Esophagus squamous epithelium (tissue), 5 donors: ENCODE measurements at regions not wholly inside any gene's neighbourhood (a gene's known extent, or its start where the extent isn't known, plus 50 kb on each side); places are given as distances from the start of the nearest gene placed in this dataset.

Experiments
- DNase-seq: peaks from one replicate; lab custom pipeline; 2025; lab: John Stamatoyannopoulos, UW
- H3K27ac ChIP-seq, 4 donors: fragments of 200-600 bp; sonication (generic); one replicate each; pipeline ENCODE4 v1.5.1; 2016 to 2019; ENCODE audit warnings: mild to moderate bottlenecking in 1 of 4
- H3K27me3 ChIP-seq, 4 donors: fragments of 200-600 bp; sonication (generic); 1 replicate in 3 of 4; 2 replicates in 1 of 4; pipeline versions ENCODE4 v1.5.1 to v1.6.0; 2017 to 2021; ENCODE audit warnings: antibody characterized with exemption in 1 of 4
- H3K36me3 ChIP-seq, 3 donors: fragments of 200-600 bp; sonication (generic); one replicate each; pipeline ENCODE4 v1.5.1; 2016 to 2019
- H3K4me1 ChIP-seq, 3 donors: fragments of 200-600 bp; sonication (generic); one replicate each; pipeline ENCODE4 v1.5.1; 2017 to 2019
- H3K4me3 ChIP-seq, 4 donors: fragments of 200-600 bp; sonication (generic); 1 replicate in 3 of 4; 2 replicates in 1 of 4; pipeline ENCODE4 v1.5.1; 2016 to 2019; ENCODE audit warnings: mild to moderate bottlenecking in 2 of 4, moderate library complexity in 1 of 4
- H3K9me3 ChIP-seq, 3 donors: fragments of 200-600 bp; sonication (generic); one replicate each; pipeline ENCODE4 v1.5.1; 2016 to 2019
- POLR2A ChIP-seq, 4 donors: fragments of 450-650 bp; IDR thresholded peaks; one replicate each; pipeline ENCODE4 v1.6.1; 2017; ENCODE audit warnings: antibody characterized with exemption in 4 of 4, mild to moderate bottlenecking in 4 of 4, moderate library complexity in 3 of 4
- WGBS, 2 donors: methylation state at CpG; one replicate each; pipeline ENCODE4 v1.1.5; 2018; 5-methylcytosine and 5-hydroxymethylcytosine counted together
- intact Hi-C: fragments of 100-400 bp; cut with DNase I; formaldehyde crosslinking; loops from one replicate; pipeline ENCODE4 v1.15.0; 2022
- TF ChIP-seq, protein P1 (sequence below), 6 experiments: fragments of 450-650 bp in 4 of 6; fragments of 200-600 bp in 2 of 6; sonication (generic) in 2 of 6; IDR thresholded peaks; one replicate each; pipeline ENCODE4 v1.5.1; 2016 to 2019; ENCODE audit warnings: antibody characterized with exemption in 6 of 6, mild to moderate bottlenecking in 4 of 6, moderate library complexity in 4 of 6
- donor health status: DM: yes; HTN: yes; CAD: no.

DNA sequence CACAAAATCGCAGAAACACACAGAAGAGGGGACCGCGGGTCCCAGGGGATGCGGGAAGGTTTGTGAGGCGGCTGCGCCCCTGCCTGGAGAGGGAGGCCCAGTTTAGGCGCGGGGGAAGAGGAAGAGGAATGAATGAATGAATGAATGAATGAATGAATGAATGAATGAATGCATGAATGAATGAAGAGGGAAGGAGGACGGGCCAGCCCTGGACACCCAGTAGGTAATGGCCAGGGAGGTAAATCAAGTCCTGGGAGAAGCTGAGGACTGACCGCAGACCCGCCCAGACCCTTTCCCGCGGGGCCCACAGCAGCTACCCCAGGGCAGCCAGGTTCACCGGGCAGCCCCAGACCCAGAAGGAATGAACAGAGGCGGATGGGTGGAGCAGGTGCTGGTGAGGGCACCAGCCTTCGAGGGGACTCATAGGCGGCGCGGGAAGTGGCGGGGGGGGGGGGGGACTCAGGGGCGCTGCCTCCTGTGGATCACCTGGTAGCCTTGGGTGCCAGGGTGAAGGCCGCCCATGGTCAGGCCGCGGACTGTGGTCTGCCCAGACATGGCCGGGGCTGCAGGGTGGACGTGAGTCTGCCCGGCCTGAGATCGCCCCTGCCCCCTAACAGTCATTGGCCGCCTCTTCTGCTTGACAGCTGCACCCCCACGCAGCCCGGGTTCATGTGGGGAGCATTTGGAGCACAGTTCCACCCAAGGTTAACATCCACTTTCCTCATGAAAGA lies 192.0 kb upstream of the PDE10A start:
- Histone ChIP-seq H3K27me3 (peaks cover 0 to 67% (median 9%) of the 10 kb centered on the region in 4 donors), H3K4me1 (peaks cover 0 to 12% (median 0%) of the 10 kb centered on the region in 3 donors), H3K9me3 (no peaks in the 10 kb centered on the region), H3K4me3 (peak overlapping the region in 1 of 4 donors; percentile 44), H3K36me3 (no peaks in the 10 kb centered on the region), H3K27ac (no peak overlapping the region)
- TF ChIP-seq POLR2A (IDR thresholded peaks at IDR 0.05): no peak
- TF ChIP-seq, protein P1, sequence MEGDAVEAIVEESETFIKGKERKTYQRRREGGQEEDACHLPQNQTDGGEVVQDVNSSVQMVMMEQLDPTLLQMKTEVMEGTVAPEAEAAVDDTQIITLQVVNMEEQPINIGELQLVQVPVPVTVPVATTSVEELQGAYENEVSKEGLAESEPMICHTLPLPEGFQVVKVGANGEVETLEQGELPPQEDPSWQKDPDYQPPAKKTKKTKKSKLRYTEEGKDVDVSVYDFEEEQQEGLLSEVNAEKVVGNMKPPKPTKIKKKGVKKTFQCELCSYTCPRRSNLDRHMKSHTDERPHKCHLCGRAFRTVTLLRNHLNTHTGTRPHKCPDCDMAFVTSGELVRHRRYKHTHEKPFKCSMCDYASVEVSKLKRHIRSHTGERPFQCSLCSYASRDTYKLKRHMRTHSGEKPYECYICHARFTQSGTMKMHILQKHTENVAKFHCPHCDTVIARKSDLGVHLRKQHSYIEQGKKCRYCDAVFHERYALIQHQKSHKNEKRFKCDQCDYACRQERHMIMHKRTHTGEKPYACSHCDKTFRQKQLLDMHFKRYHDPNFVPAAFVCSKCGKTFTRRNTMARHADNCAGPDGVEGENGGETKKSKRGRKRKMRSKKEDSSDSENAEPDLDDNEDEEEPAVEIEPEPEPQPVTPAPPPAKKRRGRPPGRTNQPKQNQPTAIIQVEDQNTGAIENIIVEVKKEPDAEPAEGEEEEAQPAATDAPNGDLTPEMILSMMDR (IDR thresholded peaks at IDR 0.05): no peak
- DNase-seq: no peak
- WGBS, 2 donors: 69 to 72% methylated on average over 5 to 12 of the region's 31 CpGs
- intact Hi-C loops: loop anchor here (5.0 kb wide), 1 partner anchor 413 kb away; no protein-coding TSS in a partner anchor

DNA sequence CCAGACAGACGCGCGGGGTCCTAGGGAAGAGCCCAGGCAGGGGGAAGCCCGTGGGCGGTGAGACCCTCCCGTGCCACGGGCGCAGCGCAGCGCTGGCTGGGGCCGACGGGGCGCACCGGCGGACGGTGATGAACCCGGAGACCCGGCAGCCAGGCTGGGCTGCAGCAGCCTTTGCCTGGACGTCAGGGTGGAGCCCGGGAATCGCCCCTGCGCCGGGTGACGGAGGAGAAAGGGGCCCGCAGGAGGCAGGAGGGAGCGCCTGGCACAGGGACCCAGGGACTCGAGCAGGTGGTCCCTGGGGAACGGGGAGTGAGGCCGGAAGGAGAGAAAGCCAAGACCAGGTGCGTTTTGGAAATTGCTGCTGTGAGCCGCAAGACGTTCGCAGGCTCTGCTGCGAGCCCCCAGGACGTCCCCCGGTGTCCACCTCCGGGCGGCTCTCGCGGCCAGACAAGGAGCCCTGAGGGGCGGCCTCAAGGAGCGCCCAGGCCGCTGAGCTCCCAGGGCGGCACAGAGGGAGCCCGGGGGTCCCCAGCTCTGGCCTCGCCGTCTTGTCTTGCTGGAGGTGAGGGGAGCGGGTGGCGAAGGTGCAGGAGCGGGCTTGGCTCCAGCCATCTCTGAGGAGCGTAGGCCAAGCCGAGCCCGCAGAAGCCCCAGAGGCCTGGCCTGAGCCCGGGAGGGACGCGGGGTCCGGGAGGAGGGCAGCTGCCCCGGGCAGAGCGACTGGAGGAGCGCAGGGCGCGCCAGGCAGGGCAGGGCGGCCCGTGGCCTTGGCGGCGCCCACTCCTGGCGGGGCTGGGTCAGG lies 191.2 kb upstream of the PDE10A start:
- DNase-seq: no peak
- Histone ChIP-seq H3K36me3 (no peaks in the 10 kb centered on the region), H3K4me3 (peak overlapping the region in 1 of 4 donors; percentile 44), H3K9me3 (no peaks in the 10 kb centered on the region), H3K4me1 (peaks cover 0 to 12% (median 0%) of the 10 kb centered on the region in 3 donors), H3K27ac (no peak overlapping the region), H3K27me3 (peaks cover 0 to 74% (median 9%) of the 10 kb centered on the region in 4 donors)
- no peak for TF ChIP-seq POLR2A (IDR thresholded peaks at IDR 0.05)
- TF ChIP-seq, protein P1 (IDR thresholded peaks at IDR 0.05): no peak
- WGBS, 2 donors: 3 to 14% methylated on average over 20 to 29 of the region's 67 CpGs
- intact Hi-C loops: loop anchor here (5.0 kb wide), 1 partner anchor 412 kb away; no protein-coding TSS in a partner anchor

DNA sequence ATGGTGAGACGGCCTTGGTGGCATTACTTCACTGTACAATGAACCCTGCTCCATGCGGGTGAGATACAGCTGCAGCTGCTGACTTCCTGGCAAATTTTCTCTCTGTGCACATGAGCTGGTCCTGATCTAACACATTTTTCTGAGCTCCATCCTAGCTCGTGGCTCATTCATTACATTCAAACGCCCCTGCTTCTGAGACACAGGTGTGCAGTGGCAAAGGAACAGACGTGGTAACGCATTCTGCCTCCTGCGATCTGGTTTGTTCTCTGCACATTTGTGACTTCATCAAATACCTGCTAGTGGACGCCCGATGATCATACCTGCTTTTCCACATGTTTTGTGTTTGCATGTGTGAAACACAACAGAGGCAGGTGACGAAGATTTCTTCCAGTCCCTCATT lies 189.6 kb upstream of the PDE10A start:
- Histone ChIP-seq H3K4me3 (no peak overlapping the region), H3K36me3 (no peaks in the 10 kb centered on the region), H3K9me3 (no peaks in the 10 kb centered on the region), H3K27ac (no peak overlapping the region), H3K27me3 (peaks cover 0 to 74% (median 9%) of the 10 kb centered on the region in 4 donors), H3K4me1 (peaks cover 0 to 12% (median 0%) of the 10 kb centered on the region in 3 donors)
- TF ChIP-seq POLR2A (IDR thresholded peaks at IDR 0.05): no peak
- TF ChIP-seq, protein P1 (IDR thresholded peaks at IDR 0.05): no peak
- WGBS, 2 donors: 68 to 78% methylated on average over 8 to 10 of the region's 10 CpGs
- no peak for DNase-seq
- intact Hi-C loops: loop anchor here (5.0 kb wide), 1 partner anchor 410 kb away; no protein-coding TSS in a partner anchor

DNA sequence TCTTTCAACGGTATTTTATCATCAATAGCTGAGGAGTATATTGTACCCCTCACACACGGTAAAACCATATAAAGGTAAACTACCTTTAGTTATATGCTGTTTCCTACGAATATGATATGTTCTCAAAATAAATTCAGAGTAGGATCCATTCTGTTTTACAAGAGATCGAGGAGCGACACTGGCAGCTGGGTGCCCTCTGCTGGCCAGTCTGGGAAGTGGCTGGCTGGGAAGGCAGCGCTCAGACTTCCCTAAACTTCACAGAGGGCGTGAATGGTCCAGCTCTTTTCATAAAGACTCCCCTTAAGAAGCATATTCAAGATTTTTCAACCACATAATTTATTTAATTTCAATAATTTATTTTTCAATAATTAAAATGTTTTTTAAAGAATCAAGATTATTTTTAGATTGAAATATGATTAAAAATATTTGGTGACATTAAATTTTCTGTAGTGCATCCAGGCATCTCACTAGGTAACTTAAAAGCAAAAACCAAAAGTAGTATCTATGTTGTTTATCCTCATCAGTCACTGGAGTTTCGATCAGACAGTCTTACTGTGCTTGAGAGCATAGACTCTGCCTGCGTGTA lies 187.5 kb upstream of the PDE10A start:
- no peak overlapping the region for H3K27ac ChIP-seq
- H3K36me3 ChIP-seq: no peaks in the 10 kb centered on the region
- DNase-seq: no peak
- H3K4me1 ChIP-seq: peaks cover 0 to 24% (median 0%) of the 10 kb centered on the region in 3 donors
- TF ChIP-seq, protein P1 (IDR thresholded peaks at IDR 0.05): peak; percentile 83 to 96 (median 90)
- no peak for TF ChIP-seq POLR2A (IDR thresholded peaks at IDR 0.05)
- H3K9me3 ChIP-seq: no peaks in the 10 kb centered on the region
- 9 to 18% methylated on average over 9 of the region's 9 CpGs for WGBS, 2 donors
- intact Hi-C loops: loop anchor here (5.0 kb wide), 1 partner anchor 408 kb away; no protein-coding TSS in a partner anchor
- H3K27me3 ChIP-seq: peaks cover 0 to 77% (median 9%) of the 10 kb centered on the region in 4 donors
- H3K4me3 ChIP-seq: peak overlapping the region in 1 of 4 donors; percentile 31
